GM20000 (cell line): ENCODE measurements at regions not wholly inside any gene's neighbourhood (a gene's known extent, or its start where the extent isn't known, plus 50 kb on each side); places are given as distances from the start of the nearest gene placed in this dataset.
"Not testable (repeated sequence)": the region's sequence is repeated elsewhere in the genome, so short reads cannot be mapped to it uniquely, and the experiment has no call there.

Source experiments
- DNase-seq: peaks from one replicate; pipeline ENCODE4 v3.0.0; 2012; ENCODE audit warnings: low spot score
- TF ChIP-seq, protein P1 (sequence below): IDR thresholded peaks from 2 replicates; pipeline ENCODE4 v1.5.1; 2012; ENCODE audit warnings: mild to moderate bottlenecking, control low read depth; ENCODE audit errors: extremely low read depth, missing control alignments

- TF ChIP-seq, protein P1, sequence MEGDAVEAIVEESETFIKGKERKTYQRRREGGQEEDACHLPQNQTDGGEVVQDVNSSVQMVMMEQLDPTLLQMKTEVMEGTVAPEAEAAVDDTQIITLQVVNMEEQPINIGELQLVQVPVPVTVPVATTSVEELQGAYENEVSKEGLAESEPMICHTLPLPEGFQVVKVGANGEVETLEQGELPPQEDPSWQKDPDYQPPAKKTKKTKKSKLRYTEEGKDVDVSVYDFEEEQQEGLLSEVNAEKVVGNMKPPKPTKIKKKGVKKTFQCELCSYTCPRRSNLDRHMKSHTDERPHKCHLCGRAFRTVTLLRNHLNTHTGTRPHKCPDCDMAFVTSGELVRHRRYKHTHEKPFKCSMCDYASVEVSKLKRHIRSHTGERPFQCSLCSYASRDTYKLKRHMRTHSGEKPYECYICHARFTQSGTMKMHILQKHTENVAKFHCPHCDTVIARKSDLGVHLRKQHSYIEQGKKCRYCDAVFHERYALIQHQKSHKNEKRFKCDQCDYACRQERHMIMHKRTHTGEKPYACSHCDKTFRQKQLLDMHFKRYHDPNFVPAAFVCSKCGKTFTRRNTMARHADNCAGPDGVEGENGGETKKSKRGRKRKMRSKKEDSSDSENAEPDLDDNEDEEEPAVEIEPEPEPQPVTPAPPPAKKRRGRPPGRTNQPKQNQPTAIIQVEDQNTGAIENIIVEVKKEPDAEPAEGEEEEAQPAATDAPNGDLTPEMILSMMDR = no peak
- no peak for DNase-seq
Observed at GRCh38 chr2:129805899-129806298, 173.6 kb upstream of the RAB6C start.

GRCh38 chr2:129806317-129806716 lies 173.1 kb upstream of the RAB6C start:
- DNase-seq = no peak
- TF ChIP-seq, protein P1 = no peak

GRCh38 chr2:129806990-129807389 lies 172.5 kb upstream of the RAB6C start:
- no peak for DNase-seq
- TF ChIP-seq, protein P1 = no peak

DNA sequence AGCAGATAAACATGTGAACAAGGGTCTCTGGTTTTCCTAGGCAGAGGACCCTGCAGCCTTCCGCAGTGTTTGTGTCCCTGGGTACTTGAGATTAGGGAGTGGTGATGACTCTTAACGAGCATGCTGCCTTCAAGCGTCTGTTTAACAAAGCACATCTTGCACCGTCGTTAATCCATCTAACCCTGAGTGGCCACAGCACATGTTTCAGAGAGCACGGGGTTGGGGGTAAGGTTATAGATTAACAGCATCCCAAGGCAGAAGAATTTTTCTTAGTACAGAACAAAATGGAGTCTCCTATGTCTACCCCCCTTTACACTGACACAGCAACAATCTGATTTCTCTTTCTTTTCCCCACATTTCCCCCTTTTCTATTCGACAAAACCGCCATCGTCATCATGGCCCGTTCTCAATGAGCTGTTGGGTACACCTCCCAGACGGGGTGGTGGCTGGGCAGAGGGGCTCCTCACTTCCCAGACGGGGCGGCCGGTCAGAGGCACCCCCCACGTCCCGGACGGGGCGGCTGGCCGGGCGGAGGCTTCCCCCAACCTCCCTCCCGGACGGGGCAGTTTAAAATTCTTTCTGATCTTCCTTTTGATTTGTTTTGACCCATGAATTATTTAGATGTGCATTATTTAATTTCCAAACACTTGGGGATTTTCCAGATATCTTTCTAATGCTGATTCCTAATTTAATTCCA lies 171.7 kb upstream of the RAB6C start:
- DNase-seq = not testable (repeated sequence)

- no peak for DNase-seq
- TF ChIP-seq, protein P1 = no peak
Observed at GRCh38 chr2:129810521-129810920, 168.9 kb upstream of the RAB6C start.

- DNase-seq = peak; percentile 45
- TF ChIP-seq, protein P1 = no peak
Observed at GRCh38 chr2:129812071-129812470, 167.4 kb upstream of the RAB6C start.

- no peak for DNase-seq
- TF ChIP-seq, protein P1 = no peak
Observed at GRCh38 chr2:129812654-129813053, 166.8 kb upstream of the RAB6C start.

DNA sequence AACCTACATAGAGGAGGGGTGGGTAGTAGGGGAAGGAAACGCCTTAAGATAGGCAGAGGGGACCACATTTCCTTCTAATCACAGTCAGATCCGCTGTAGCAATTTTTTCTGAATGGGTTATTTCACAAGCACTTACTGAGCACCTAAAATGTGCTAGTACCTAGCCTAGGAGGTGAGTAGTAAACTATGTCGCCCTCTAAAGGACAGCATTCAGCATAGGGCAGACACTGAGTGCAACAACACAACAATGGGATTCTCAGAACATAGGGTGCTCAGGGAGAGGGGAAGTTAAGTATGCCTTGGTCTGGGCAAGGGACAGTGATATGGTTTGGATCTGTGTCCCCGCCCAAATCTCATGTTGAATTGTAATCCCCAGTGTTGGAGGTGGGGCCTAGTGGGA lies 166.1 kb upstream of the RAB6C start:
- TF ChIP-seq, protein P1 = no peak
- no peak for DNase-seq
